Right lung (tissue), 2 donors: ENCODE measurements at regions not wholly inside any gene's neighbourhood (a gene's known extent, or its start where the extent isn't known, plus 50 kb on each side); places are given as distances from the start of the nearest gene placed in this dataset.
"Not testable (repeated sequence)": the region's sequence is repeated elsewhere in the genome, so short reads cannot be mapped to it uniquely, and the experiment has no call there.

Source experiments
- DNase-seq, 2 donors: peaks; one replicate each; pipeline ENCODE4 v3.0.0-alpha.2; 2013

GRCh38 chr10:5576780-5577624 is 52.2 kb downstream of the CALML3 start:
- no peak for DNase-seq

GRCh38 chr10:5580038-5580428 is 55.3 kb downstream of the CALML3 start:
- not testable (repeated sequence) for DNase-seq

GRCh38 chr10:5581670-5582566 is 57.2 kb downstream of the CALML3 start:
- DNase-seq: no peak

- DNase-seq: no peak
Observed at GRCh38 chr10:5582736-5583135, 58.0 kb downstream of the CALML3 start.

GRCh38 chr10:5583525-5584175 is 58.9 kb downstream of the CALML3 start:
- DNase-seq: peak; percentile 68

GRCh38 chr10:5584895-5585516 is 60.2 kb downstream of the CALML3 start:
- no peak for DNase-seq

- DNase-seq: peak; percentile 49 to 65
Observed at GRCh38 chr10:5585517-5586206, 60.9 kb downstream of the CALML3 start.

GRCh38 chr10:5587151-5588079 is 62.7 kb downstream of the CALML3 start:
- peak; percentile 35 to 45 for DNase-seq

- DNase-seq: no peak
Observed at GRCh38 chr10:5588080-5588453, 63.3 kb downstream of the CALML3 start.

GRCh38 chr10:5588603-5589002 is 63.8 kb downstream of the CALML3 start:
- no peak for DNase-seq
